ENCODE measurements at regions not wholly inside any gene's neighbourhood (a gene's known extent, or its start where the extent isn't known, plus 50 kb on each side); places are given as distances from the start of the nearest gene placed in this dataset.
"Not testable (repeated sequence)": the region's sequence is repeated elsewhere in the genome, so short reads cannot be mapped to it uniquely, and the experiment has no call there.

- H3K4me1 ChIP-seq = no peaks in the 10 kb centered on the region
- H3K27me3 ChIP-seq (ENCODE audit: insufficient read depth in 3 of 3, low read length in 2 of 3) = no peaks in the 10 kb centered on the region
- no peak overlapping the region for H3K27ac ChIP-seq
- WGBS, 3 donors = 56 to 68% (median 64%) methylated on average over 3 of the region's 3 CpGs
- intact Hi-C loops (cut with DNase I) = no loop called here
- no peaks in the 10 kb centered on the region for H3K9me3 ChIP-seq
- H3K4me3 ChIP-seq = no peak overlapping the region
- ATAC-seq = no peak
- no peak for TF ChIP-seq CTCF (IDR thresholded peaks at IDR 0.05)
- peak in 1 of 2 donors; percentile 5 for DNase-seq
- no peaks in the 10 kb centered on the region for H3K36me3 ChIP-seq (ENCODE audit: insufficient read depth in 1 of 2, low read depth in 1 of 2)
These were observed 98.1 kb upstream of the HS6ST1 start for GRCh38 chr2:128416806-128417205.

- H3K36me3 ChIP-seq (ENCODE audit: insufficient read depth in 1 of 2, low read depth in 1 of 2); intact Hi-C loops (cut with DNase I); H3K27ac ChIP-seq; H3K9me3 ChIP-seq; H3K4me1 ChIP-seq; H3K27me3 ChIP-seq (ENCODE audit: insufficient read depth in 3 of 3, low read length in 2 of 3); ATAC-seq; H3K4me3 ChIP-seq: not testable (repeated sequence)
- peak in 1 of 2 donors; percentile 27 for DNase-seq
- WGBS, 3 donors = 90 to 95% (median 95%) methylated on average over 10 to 11 of the region's 11 CpGs
These were observed 98.6 kb upstream of the HS6ST1 start for GRCh38 chr2:128417264-128417663.

GRCh38 chr2:128420131-128420530 lies 101.5 kb upstream of the HS6ST1 start:
- DNase-seq (no peak), ATAC-seq (no peak)
- Histone ChIP-seq H3K27ac (no peak overlapping the region), H3K9me3 (no peaks in the 10 kb centered on the region), H3K36me3 (ENCODE audit: insufficient read depth in 1 of 2, low read depth in 1 of 2) (no peaks in the 10 kb centered on the region), H3K27me3 (ENCODE audit: insufficient read depth in 3 of 3, low read length in 2 of 3) (no peaks in the 10 kb centered on the region), H3K4me3 (no peak overlapping the region), H3K4me1 (no peaks in the 10 kb centered on the region)
- intact Hi-C loops (cut with DNase I) = no loop called here
- TF ChIP-seq CTCF (IDR thresholded peaks at IDR 0.05) = no peak
- 74 to 86% (median 84%) methylated on average over 6 of the region's 6 CpGs for WGBS, 3 donors

GRCh38 chr2:128420776-128421175 lies 102.1 kb upstream of the HS6ST1 start:
- TF ChIP-seq CTCF (IDR thresholded peaks at IDR 0.05) = no peak
- 43 to 55% (median 53%) methylated on average over 4 of the region's 4 CpGs for WGBS, 3 donors
- no peak overlapping the region for H3K27ac ChIP-seq
- no peaks in the 10 kb centered on the region for H3K27me3 ChIP-seq (ENCODE audit: insufficient read depth in 3 of 3, low read length in 2 of 3)
- H3K4me3 ChIP-seq = no peak overlapping the region
- no peaks in the 10 kb centered on the region for H3K9me3 ChIP-seq
- ATAC-seq = no peak
- H3K4me1 ChIP-seq = no peaks in the 10 kb centered on the region
- intact Hi-C loops (cut with DNase I) = no loop called here
- DNase-seq = peak in 1 of 2 donors; percentile 7
- no peaks in the 10 kb centered on the region for H3K36me3 ChIP-seq (ENCODE audit: insufficient read depth in 1 of 2, low read depth in 1 of 2)

GRCh38 chr2:128421286-128421685 lies 102.6 kb upstream of the HS6ST1 start:
- no peaks in the 10 kb centered on the region for H3K27me3 ChIP-seq (ENCODE audit: insufficient read depth in 3 of 3, low read length in 2 of 3)
- H3K36me3 ChIP-seq (ENCODE audit: insufficient read depth in 1 of 2, low read depth in 1 of 2) = no peaks in the 10 kb centered on the region
- TF ChIP-seq CTCF (IDR thresholded peaks at IDR 0.05) = no peak
- no peak overlapping the region for H3K4me3 ChIP-seq
- DNase-seq (peak in 1 of 2 donors; percentile 3), ATAC-seq (no peak)
- H3K27ac ChIP-seq = no peak overlapping the region
- intact Hi-C loops (cut with DNase I) = no loop called here
- no peaks in the 10 kb centered on the region for H3K9me3 ChIP-seq
- 87 to 90% (median 87%) methylated on average over 9 of the region's 9 CpGs for WGBS, 3 donors
- no peaks in the 10 kb centered on the region for H3K4me1 ChIP-seq

Measured in psoas muscle (tissue), 7 donors.